ENCODE measurements at regions not wholly inside any gene's neighbourhood (a gene's known extent, or its start where the extent isn't known, plus 50 kb on each side); places are given as distances from the start of the nearest gene placed in this dataset.

- TF ChIP-seq CREB1 (IDR thresholded peaks at IDR 0.05; ENCODE audit: low read depth) = no peak
- no peak for TF ChIP-seq CEBPB (IDR thresholded peaks at IDR 0.05)
These were observed 659.0 kb upstream of the FZD8 start for GRCh38 chr10:36301139-36301538.
